Neural progenitor cell (in vitro differentiated cells): ENCODE measurements at regions not wholly inside any gene's neighbourhood (a gene's known extent, or its start where the extent isn't known, plus 50 kb on each side); places are given as distances from the start of the nearest gene placed in this dataset.

Source experiments
- DNase-seq: peaks from one replicate; pipeline ENCODE4 v3.0.0-alpha.2; 2016; ENCODE audit warnings: low spot score
- H2AFZ ChIP-seq: fragments of 200-600 bp; sonication (generic); replicated peaks from 2 replicates; pipeline ENCODE4 v1.6.1; 2016; ENCODE audit warnings: antibody characterized with exemption
- H3F3A ChIP-seq: fragments of 200-600 bp; sonication (generic); 2 replicates; pipeline ENCODE4 v1.6.1; 2016; ENCODE audit warnings: antibody characterized with exemption, low read depth
- H3K27ac ChIP-seq: fragments of 200-600 bp; sonication (generic); 2 replicates; pipeline ENCODE4 v1.5.1; 2016; ENCODE audit warnings: mild to moderate bottlenecking
- H3K27me3 ChIP-seq: fragments of 200-600 bp; sonication (generic); 2 replicates; pipeline ENCODE4 v1.6.1; 2016; ENCODE audit warnings: mild to moderate bottlenecking, moderate library complexity
- H3K36me3 ChIP-seq: fragments of 200-600 bp; sonication (generic); 2 replicates; pipeline ENCODE4 v1.5.1; 2016
- H3K4me1 ChIP-seq: fragments of 200-600 bp; sonication (generic); 2 replicates; pipeline ENCODE4 v1.6.1; 2016; ENCODE audit warnings: mixed run types
- H3K4me2 ChIP-seq: fragments of 200-600 bp; sonication (generic); 2 replicates; pipeline ENCODE4 v1.6.1; 2016
- H3K4me3 ChIP-seq: fragments of 200-600 bp; sonication (generic); 2 replicates; pipeline ENCODE4 v1.5.1; 2016
- H3K79me2 ChIP-seq: fragments of 200-600 bp; sonication (generic); 2 replicates; pipeline ENCODE4 v1.6.1; 2016; ENCODE audit warnings: low read depth
- H3K9ac ChIP-seq: fragments of 200-600 bp; sonication (generic); 2 replicates; pipeline ENCODE4 v1.6.1; 2016
- H3K9me3 ChIP-seq: fragments of 200-600 bp; sonication (generic); 2 replicates; pipeline ENCODE4 v1.5.1; 2016; ENCODE audit warnings: low read depth
- H4K20me1 ChIP-seq: fragments of 200-600 bp; sonication (generic); 2 replicates; pipeline ENCODE4 v1.6.1; 2016; ENCODE audit warnings: low read depth
- H3K27ac Mint-ChIP-seq: 3 replicates; pipeline ENCODE4 v1.8.0; 2021; ENCODE audit warnings: mixed read lengths
- H3K27me3 Mint-ChIP-seq: 2 replicates; pipeline ENCODE4 v1.8.0; 2022; ENCODE audit warnings: low read depth, mild to moderate bottlenecking, inconsistent platforms, moderate library complexity, mixed read lengths; ENCODE audit not compliant: insufficient read depth
- H3K36me3 Mint-ChIP-seq: 3 replicates; pipeline ENCODE4 v1.8.0; 2021; ENCODE audit warnings: mixed read lengths
- H3K4me1 Mint-ChIP-seq: 3 replicates; pipeline ENCODE4 v1.8.0; 2021; ENCODE audit warnings: mixed read lengths
- H3K4me3 Mint-ChIP-seq: 3 replicates; pipeline ENCODE4 v1.8.0; 2021; ENCODE audit warnings: mild to moderate bottlenecking, moderate library complexity, mixed read lengths
- H3K9me3 Mint-ChIP-seq: 3 replicates; pipeline ENCODE4 v1.8.0; 2020; ENCODE audit warnings: mixed read lengths
- CTCF ChIP-seq: fragments of 200-600 bp; sonication (generic); IDR thresholded peaks from 2 replicates; pipeline ENCODE4 v1.5.1; 2017; ENCODE audit warnings: antibody characterized with exemption, mild to moderate bottlenecking
- EZH2 ChIP-seq: fragments of 200-600 bp; sonication (generic); IDR thresholded peaks from 2 replicates; pipeline ENCODE4 v1.6.1; 2017; ENCODE audit warnings: antibody characterized with exemption, mild to moderate bottlenecking, moderate library complexity
- EZH2phosphoT487 ChIP-seq: fragments of 200-600 bp; sonication (generic); IDR thresholded peaks from 2 replicates; pipeline ENCODE4 v1.6.1; 2017; ENCODE audit warnings: antibody characterized with exemption

GRCh38 chr1:17887661-17888371, 132.7 kb downstream of the ACTL8 start:
- Mint-ChIP-seq H3K36me3 (no peaks in the 10 kb centered on the region), H3K27ac (no peak overlapping the region), H3K9me3 (no peaks in the 10 kb centered on the region), H3K4me3 (no peak overlapping the region), H3K27me3 (peaks cover 17% of the 10 kb centered on the region), H3K4me1 (peaks cover 4% of the 10 kb centered on the region)
- Histone ChIP-seq H2AFZ (no peak overlapping the region), H3F3A (no peaks in the 10 kb centered on the region), H3K4me1 (no peaks in the 10 kb centered on the region), H3K36me3 (no peaks in the 10 kb centered on the region), H3K4me2 (no peak overlapping the region), H3K27me3 (peaks cover 7% of the 10 kb centered on the region), H3K9me3 (no peaks in the 10 kb centered on the region), H4K20me1 (no peaks in the 10 kb centered on the region), H3K4me3 (no peak overlapping the region), H3K79me2 (no peaks in the 10 kb centered on the region), H3K9ac (no peak overlapping the region), H3K27ac (no peak overlapping the region)
- no peak for TF ChIP-seq EZH2phosphoT487
- TF ChIP-seq CTCF = no peak
- no peak for TF ChIP-seq EZH2
- DNase-seq = peak; percentile 14

GRCh38 chr1:17890056-17890814, 135.1 kb downstream of the ACTL8 start:
- peaks cover 8% of the 10 kb centered on the region for H3K4me1 Mint-ChIP-seq
- Histone ChIP-seq H3K4me1 (no peaks in the 10 kb centered on the region), H2AFZ (no peak overlapping the region), H3K9me3 (no peaks in the 10 kb centered on the region), H3K27me3 (peaks cover 7% of the 10 kb centered on the region), H3F3A (no peaks in the 10 kb centered on the region), H3K27ac (no peak overlapping the region), H3K4me3 (no peak overlapping the region), H4K20me1 (no peaks in the 10 kb centered on the region), H3K79me2 (no peaks in the 10 kb centered on the region), H3K36me3 (no peaks in the 10 kb centered on the region), H3K9ac (no peak overlapping the region), H3K4me2 (no peak overlapping the region)
- no peak overlapping the region for H3K27ac Mint-ChIP-seq
- H3K9me3 Mint-ChIP-seq = no peaks in the 10 kb centered on the region
- H3K4me3 Mint-ChIP-seq = no peak overlapping the region
- TF ChIP-seq EZH2 (no peak), CTCF (no peak), EZH2phosphoT487 (no peak)
- H3K36me3 Mint-ChIP-seq = no peaks in the 10 kb centered on the region
- no peak for DNase-seq
- peaks cover 21% of the 10 kb centered on the region for H3K27me3 Mint-ChIP-seq

- H3K4me3 Mint-ChIP-seq = no peak overlapping the region
- Histone ChIP-seq H3K79me2 (no peaks in the 10 kb centered on the region), H2AFZ (no peak overlapping the region), H3K36me3 (no peaks in the 10 kb centered on the region), H3K4me1 (no peaks in the 10 kb centered on the region), H3K4me3 (no peak overlapping the region), H3K27me3 (peaks cover 7% of the 10 kb centered on the region), H4K20me1 (no peaks in the 10 kb centered on the region), H3K9me3 (no peaks in the 10 kb centered on the region), H3K27ac (no peak overlapping the region), H3K4me2 (no peak overlapping the region), H3K9ac (no peak overlapping the region), H3F3A (no peaks in the 10 kb centered on the region)
- DNase-seq = no peak
- H3K36me3 Mint-ChIP-seq = no peaks in the 10 kb centered on the region
- no peaks in the 10 kb centered on the region for H3K9me3 Mint-ChIP-seq
- no peak overlapping the region for H3K27ac Mint-ChIP-seq
- peaks cover 8% of the 10 kb centered on the region for H3K4me1 Mint-ChIP-seq
- TF ChIP-seq EZH2phosphoT487 (no peak), CTCF (no peak), EZH2 (no peak)
- peaks cover 21% of the 10 kb centered on the region for H3K27me3 Mint-ChIP-seq
Observed at GRCh38 chr1:17890815-17891191, 135.7 kb downstream of the ACTL8 start.
